NOMO-1 treated with dmso at 0.1 percent for 144 hours (cell line): ENCODE measurements at regions not wholly inside any gene's neighbourhood (a gene's known extent, or its start where the extent isn't known, plus 50 kb on each side); places are given as distances from the start of the nearest gene placed in this dataset.
A peak's percentile ranks its signal among the peaks of the same experiment; 100 is the strongest.

Source experiments
- DNase-seq: peaks from one replicate; lab custom pipeline; 2025; ENCODE audit not compliant: unreplicated experiment; lab: John Stamatoyannopoulos, UW

DNA sequence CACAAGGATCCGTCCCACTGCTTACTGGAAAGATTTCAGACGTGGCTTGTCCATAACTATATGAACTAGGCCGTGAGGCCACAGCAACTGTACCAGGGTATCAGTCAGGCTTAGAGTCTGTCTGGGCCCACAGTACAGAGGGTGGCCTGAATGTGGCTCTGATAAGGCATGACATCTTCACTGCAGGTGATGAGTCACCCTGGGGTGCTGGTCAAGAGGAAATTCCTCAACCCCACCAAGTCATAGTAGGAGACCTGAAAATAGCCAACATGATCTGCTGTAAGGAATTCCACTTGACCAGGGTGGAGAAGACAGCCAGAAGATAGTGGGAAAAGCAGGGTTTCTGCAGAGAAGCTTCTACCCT, 107.7 kb downstream of the INHBB start:
- DNase-seq, result no peak

DNA sequence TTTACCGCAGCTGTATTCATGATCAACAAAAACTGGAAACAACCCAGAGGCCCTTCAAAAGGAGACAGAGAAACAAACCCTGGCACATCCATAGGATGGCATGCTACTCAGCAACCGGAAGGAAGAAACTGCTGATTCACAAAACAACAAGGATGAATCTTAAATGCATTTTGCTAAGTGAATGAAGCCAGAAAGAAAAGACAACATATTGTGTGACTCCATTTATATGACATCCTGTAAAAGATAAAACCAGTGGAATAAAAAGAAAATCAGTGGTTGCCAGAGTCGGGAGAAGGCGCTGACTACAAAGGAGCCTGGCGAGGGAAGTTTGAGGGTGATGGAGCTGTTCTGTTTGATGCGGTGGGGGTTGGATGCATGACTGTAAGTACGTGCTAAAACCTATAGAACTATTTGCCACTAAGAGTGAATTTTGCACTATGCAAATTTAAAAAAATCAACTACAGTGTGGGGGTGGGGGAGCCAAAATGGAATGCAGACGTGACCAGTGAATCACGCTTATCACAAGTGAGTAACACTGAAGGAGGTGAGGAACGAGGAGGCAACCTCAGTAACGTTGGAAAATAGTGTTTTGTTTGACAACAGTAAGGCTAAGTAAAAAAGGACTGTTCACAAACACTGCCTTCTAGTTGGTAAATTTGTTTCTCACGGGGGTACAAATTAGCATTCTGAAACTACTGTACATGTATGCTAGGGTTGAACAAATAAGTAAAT, 108.9 kb downstream of the INHBB start:
- no peak for DNase-seq

DNA sequence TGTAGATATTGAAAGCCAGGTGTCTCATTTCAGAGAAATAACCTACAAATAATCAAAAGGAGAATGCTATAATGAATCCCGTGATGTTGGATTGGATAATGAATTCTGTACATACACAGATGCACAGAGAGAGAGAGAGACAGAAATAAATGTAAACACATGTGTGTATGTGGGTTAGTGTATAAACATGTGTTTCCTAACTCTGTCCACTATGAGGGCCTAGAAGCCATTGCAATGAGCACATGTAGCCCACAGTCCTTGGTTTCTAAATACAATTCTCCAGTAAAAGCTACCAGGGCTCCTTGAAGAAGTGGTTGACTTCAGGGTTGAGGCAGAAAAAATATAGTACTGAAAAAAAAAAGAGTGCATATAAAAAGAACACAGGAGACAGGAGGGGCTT, 109.5 kb downstream of the INHBB start:
- no peak for DNase-seq

DNA sequence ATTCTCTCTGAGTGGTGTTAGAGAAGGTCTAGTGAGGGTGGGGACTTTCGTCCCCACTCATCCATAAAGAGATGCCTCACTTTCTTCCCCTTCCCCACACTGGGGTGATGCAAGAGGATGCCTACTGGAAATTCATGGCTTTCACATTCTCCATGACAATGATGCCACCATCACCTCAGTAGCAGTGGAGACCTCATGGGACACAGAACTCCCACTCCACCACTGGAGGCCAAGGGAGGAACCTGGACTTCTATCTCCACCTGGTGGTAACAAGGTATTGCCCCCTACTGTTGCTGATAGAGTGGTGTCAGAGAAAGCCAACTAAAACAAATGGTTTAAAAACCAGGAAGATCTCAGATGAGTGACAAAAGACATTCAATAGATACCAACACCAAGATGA, 110.9 kb downstream of the INHBB start:
- DNase-seq, result no peak

DNA sequence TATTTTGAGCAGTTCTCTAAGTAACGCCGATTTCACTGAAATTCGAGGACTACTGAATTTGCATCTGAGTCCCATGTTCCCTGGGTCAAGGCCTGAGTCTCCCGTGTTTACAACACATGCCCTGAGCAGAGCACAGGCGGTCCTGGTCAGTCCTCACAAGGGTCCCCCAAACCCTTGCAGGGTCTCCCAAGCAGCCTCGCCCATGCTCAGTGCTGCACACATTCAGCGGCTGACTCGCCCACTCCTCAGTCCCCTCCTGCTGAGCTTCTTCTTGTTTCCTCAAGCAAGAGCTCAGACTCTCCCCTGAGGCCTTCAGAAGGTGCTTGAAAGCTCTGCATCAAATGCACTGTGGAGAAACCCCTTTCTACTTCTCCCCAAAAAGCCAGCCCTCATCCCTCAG, 114.6 kb downstream of the INHBB start:
- DNase-seq, result no peak

DNA sequence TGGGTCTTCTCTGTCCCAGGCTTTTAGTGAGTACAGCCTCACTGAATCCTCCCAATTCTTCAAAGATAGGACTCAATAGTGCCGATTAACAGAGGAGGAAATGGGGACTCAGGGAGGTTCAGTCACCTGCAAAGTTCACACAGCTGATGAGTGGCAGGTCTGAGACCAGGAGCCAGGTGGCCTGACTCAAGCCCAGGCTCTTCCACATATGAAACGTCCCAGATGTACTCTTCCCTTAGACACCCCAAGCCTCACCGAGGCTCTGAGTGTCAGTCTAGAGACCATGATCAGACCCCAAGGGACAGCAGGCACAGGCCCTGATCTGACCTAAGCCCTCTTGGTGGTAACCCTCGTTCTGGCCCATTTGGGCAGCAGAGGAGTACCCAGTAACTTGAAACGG, 115.2 kb downstream of the INHBB start:
- DNase-seq, result no peak

DNA sequence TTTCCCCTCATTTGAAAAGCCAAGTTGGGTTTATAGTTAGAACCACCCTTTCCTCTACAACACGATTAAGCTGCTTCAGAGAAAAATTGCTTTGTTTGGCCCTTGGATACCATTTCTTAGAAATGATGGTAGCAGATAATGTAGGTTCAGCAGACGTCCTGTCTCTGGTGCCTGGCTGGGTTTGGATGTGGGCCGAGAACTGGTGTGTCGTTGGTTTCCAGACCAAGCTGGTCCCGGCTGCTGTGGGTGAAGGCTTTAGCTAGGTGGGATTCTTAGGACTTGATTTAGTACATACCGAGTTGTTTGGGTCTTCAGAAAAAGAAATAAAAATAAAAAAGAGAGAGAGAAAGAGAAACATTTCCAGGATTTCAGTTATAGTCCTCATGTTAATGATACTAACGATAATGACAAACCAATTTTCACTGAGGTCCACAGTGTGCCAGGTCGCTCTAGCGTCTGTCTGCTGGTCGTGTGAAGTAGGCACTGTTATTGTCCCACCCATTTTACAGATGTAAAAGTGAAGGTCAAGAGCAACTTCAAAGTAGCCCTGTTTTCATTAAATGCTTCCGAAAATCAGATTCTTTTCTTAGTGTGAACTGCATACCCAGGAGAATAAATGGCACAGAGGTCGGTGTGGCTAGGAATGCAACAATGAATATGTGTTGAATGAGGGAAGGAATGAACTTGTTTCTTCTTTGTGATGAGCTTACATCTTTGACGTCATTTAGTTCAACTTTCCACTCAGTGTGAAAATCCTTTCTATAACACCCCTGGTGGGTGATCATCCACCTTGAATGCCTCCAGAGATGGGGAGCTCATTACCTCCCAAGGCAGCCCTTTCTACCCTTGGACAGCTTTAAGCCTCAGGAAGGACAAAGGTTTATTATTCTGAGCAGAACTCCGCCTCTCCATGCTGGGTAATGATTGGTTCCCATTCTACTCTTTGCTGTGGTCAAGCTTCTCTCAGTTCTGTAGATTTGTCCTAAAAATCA, 115.9 kb downstream of the INHBB start:
- DNase-seq, result no peak

DNA sequence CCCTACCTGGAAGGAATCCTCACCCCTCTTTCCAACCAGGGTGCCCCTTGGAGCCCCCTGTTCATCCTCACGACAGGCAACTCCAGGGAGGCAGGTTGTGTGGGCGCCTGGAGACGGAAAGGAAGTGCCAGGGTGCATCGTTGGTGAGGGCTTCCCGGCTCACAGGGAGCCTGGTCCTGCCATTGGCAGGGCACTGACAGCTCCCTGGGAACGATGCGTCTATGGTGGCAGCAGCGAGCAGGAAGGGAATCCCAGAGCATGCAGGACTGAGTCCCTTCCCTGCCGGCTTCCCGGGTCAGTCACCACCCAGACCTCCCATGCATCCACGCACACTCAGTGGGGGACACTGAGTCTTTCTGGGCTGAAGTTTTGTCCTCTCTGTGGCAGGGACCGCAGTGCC, 117.6 kb downstream of the INHBB start:
- no peak for DNase-seq

DNA sequence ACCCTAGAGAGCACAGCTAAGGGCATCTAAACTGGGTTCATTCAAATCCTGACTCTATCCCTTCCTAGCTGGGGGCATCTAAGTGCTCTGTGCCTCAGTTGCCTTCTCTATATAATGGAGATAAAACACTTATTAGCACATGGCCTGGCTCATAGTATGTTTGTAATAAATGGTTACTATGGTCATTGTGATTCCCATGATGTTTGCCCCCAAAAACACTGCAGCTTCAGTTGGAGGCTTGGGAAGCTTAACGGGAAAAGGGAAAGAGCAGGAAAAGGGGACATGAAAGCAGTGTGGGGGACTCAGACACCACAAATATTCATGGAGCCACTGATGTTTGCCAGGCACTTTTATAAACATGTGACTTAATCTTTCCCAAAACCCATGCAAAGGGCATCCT, 118.1 kb downstream of the INHBB start:
- DNase-seq, result no peak

DNA sequence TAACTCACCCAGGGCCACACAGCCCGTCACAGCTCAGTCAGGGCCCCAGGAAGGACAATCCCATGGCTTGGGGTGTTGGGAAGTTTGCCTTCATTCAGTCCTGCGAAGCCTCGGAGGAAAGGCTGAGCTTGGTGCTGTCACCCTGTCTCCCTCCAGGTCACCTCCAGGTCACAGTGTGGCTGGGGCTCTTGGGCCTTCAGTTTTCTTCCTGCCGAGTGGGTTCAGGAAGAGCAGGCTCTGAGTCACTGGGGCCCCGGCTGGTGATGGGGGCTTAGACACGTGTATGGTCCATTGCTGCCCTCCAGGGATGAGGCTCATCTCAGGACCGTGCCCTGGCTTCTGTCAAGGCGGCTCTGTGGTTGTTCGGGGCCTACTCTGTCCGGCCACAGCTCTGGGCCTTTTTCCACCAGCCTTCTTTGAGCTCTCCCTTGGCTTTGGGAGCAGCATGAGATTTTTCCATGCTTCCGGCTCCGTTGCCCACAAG, 118.6 kb downstream of the INHBB start:
- DNase-seq, result no peak

DNA sequence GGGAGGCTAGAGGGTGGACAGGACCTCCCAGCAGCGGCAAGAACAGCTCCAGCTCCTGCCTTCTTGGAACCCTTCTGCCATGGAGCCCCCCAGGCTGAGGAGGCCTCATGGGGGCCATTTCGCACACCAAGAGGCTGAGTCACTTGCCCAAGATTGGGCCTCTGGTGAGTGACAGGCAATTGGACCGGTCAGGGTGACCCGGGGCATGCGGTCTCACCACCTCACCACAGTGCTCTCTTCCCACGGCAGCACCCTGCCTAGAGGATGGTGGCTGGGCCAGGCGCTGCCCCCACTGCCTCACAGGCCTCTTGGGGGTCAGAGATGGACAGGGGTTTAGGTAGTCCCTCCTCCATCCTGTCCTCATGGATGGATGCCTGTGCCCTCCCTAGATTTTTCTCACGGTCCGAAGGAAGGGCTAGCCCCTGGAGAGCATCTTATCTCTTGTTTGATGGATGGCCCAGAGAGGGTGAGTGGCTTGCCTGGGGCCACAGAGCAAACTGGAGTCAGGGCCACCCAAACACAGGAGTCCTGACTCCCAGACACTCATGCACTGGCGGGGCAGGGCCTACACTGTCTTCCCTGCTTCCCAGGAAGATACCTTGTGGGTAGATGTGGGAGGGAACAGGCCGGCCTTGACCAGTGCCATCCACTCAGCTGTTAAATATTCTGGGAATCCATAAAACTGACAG, 119.2 kb downstream of the INHBB start:
- DNase-seq, result no peak

DNA sequence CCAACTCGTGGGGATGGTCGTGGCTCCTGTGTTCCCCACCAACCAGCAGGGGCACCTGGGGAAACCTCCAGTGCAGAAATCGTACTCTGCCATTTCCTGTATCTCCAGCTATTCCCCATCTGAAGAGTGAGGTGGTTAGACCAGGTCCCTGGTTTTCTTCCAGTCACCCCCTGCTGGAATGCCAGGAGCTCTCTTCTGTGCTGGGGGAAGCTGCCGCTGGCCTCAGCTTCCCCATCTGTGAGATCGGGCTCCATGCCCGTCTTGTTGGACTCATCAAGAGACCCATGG, 119.7 kb downstream of the INHBB start:
- no peak for DNase-seq

DNA sequence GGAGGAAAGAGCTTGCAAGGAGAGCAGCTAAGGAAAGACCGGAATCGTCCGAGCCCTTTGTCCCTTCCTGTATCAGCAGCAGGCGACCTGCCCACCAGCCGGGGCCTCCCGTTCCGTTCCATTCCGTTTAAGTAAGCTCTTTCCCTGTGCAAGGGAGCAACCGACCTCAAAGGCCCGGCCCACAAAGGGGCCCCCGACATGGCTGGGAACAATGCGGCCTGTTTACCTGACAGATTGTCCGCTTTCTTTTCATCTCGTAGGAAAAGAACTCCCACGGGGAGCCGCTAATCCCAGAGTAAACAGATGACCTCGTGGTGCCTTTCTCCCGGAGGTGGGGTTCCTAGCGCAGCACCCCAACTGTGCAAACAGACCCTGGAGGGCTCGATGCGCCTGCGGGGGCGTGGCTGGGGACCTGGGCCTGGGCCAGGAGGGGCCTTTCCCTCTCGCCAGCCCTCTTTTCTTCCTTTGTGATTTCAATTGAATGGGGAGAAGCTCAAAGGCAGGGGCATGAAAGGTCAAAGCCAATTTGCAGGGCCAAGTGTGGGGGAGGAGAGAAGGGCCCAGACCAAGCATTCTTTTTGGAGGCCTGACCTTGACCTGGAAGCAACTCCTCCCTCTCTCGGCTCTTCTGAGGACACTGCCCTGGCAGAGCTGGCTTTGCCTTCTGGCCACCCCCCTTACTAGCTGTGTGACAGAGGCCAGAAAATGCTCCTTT, 120.2 kb downstream of the INHBB start:
- no peak for DNase-seq

DNA sequence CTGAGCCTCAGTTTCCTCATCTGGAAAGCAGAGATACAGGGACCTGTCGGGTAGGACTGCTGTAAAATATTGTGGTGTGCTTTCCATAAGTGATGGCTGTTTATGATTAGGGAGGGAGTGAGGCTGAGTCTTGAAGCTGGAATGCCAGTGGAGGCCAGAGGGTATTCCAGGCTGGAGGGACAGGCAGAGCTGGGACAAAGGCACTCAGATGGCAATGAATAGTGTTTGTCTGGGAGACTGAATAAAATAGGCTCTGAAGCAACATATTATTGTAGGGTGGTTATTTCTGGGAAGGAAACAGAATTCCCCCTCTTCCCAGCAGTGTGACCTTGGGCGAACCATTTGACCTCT, 120.7 kb downstream of the INHBB start:
- no peak for DNase-seq

DNA sequence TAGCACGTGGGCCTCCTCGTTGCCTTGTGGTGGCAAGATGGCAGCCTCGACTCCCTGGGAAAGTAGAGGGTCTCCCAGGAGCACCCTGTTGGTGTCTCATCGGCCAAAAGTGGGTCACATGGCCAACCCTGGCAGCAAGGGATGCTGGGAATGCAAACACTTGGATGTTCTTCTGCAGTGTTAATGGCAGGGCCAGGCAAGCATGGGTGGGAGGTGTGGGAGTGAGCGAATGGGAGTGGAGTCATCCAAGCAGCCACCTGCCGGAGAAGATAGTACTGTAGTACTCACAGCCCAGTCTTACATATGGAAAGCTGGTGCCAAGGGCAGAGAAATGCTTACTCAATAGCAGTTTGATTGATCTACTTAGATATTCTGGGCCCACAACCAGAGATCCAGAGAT, 122.2 kb downstream of the INHBB start:
- no peak for DNase-seq

DNA sequence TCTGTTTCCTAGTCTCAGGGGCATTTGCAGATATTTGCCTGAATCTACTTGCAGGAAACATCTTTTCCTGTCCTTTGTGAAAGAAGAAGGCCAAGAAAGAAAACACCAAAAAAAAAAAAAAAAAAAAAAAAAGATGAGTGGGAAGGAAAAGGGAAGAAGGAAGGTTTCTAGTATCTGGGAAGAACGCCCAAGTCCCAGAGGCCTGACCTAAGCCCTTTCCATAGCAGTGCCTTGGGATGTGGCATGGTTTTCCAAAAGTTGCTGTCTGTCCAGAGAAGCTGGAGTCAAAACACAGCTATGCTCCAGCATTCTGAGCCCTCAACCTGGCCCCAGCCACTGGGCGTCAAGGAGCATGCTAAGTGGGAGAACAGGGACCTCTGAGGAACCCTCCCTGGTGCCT, 123.5 kb downstream of the INHBB start:
- DNase-seq, result no peak

DNA sequence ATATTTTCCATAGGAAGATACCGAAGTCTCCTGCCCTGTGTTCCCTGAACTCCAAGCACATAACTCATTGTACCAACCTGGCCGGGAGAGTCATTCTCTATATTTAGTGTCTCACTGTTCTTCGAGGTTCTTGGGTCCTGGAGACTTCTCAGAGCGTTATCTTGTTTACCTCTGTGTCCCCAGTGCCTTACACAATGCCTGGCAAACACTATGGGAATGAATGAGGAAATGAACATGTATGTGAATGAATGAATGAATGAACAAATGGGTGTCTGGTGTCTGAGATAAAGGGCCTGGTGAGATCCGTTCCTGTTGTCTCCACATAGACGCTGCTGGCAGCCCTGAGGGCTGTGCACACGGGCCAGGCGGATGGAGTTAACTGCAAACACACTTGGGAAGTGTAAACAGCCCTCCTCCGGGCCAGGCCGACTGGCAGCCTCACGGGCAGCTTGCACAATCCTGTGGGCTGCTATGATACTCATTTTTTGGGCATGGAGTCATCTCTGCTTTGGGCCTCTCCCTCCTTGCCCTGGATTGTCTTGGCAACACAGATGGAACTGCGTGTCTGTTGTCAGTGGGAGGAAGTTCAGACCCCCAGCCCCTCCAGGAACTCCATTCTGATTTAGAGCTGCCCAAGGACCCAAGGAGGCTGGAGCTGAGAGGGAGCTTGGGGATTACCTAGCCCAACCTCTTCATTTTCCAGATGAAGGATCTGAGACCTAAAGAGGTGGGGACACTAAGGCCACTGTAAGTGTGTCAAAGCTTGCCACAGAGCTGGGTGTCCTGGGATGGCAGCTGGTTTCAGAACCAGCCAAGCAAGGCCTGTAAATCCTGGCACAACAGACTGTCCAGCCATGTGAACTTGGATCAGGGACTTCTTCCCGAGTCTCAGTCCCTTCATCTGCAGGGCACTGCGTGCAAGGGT, 124.4 kb downstream of the INHBB start:
- DNase-seq, result peak; percentile 16

DNA sequence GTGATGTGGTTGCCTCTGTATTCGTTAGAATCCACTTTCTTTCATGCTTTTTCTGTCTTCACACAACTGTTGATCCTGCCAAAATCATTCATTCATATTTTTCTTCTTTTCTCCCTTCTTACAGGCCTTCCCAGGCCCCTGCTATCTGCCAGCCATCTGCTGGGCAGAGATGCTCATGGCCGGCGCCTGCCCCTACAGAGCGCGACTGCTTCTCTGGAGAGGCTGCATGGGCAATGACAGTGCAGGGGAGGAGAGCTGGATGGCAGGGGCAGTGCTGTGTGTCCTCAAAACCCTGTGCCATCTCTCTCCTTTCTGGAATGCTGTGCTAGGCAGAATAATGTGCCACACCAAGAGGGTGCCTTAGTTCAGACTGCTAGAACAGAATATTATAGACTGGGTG, 125.2 kb downstream of the INHBB start:
- no peak for DNase-seq

DNA sequence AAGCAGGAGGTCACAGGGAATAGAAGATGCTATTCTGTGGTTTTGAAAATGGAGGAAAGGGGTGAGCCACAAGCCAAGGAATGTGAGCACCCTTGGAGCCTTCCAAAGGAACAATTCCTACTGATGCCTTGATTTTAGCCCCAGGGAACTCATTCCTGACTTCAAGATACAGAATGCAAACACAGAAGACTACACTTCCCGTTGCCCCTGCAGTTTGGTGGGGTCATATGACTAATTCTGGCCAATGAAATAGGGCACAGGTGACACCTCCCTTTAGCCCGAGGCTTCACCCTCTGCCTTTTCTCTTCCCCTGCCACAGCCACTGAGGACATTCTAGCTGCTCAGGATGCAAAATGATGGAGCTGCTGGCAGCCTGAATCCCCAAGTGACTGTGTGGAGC, 126.1 kb downstream of the INHBB start:
- DNase-seq, result no peak

DNA sequence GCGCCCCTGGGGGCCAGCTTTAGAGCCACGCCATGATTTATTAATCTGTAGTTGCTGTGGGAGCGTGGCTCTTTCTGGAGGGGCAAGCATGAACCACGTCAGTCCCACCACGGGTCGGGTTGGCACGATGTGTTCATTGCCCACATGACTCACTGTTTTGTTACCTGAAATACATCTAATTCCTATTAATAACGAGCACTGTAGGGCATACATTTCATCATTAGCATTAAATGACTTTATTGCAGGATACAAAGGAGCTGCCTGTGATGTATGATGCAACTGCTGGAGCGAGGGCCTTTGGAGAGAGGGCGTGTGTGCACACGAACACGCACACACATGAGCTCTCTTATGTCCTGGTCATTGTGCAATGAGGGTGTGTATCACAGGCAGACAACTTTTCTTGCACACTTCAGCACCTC, 127.0 kb downstream of the INHBB start:
- no peak for DNase-seq
